Esophagus squamous epithelium (tissue), 5 donors: ENCODE measurements at regions not wholly inside any gene's neighbourhood (a gene's known extent, or its start where the extent isn't known, plus 50 kb on each side); places are given as distances from the start of the nearest gene placed in this dataset.

Source experiments
- DNase-seq: peaks from one replicate; lab custom pipeline; 2025; lab: John Stamatoyannopoulos, UW
- H3K27ac ChIP-seq, 4 donors: fragments of 200-600 bp; sonication (generic); one replicate each; pipeline ENCODE4 v1.5.1; 2016 to 2019; ENCODE audit warnings: mild to moderate bottlenecking in 1 of 4
- H3K27me3 ChIP-seq, 4 donors: fragments of 200-600 bp; sonication (generic); 1 replicate in 3 of 4; 2 replicates in 1 of 4; pipeline versions ENCODE4 v1.5.1 to v1.6.0; 2017 to 2021; ENCODE audit warnings: antibody characterized with exemption in 1 of 4
- H3K36me3 ChIP-seq, 3 donors: fragments of 200-600 bp; sonication (generic); one replicate each; pipeline ENCODE4 v1.5.1; 2016 to 2019
- H3K4me1 ChIP-seq, 3 donors: fragments of 200-600 bp; sonication (generic); one replicate each; pipeline ENCODE4 v1.5.1; 2017 to 2019
- H3K4me3 ChIP-seq, 4 donors: fragments of 200-600 bp; sonication (generic); 1 replicate in 3 of 4; 2 replicates in 1 of 4; pipeline ENCODE4 v1.5.1; 2016 to 2019; ENCODE audit warnings: mild to moderate bottlenecking in 2 of 4, moderate library complexity in 1 of 4
- H3K9me3 ChIP-seq, 3 donors: fragments of 200-600 bp; sonication (generic); one replicate each; pipeline ENCODE4 v1.5.1; 2016 to 2019
- POLR2A ChIP-seq, 4 donors: fragments of 450-650 bp; IDR thresholded peaks; one replicate each; pipeline ENCODE4 v1.6.1; 2017; ENCODE audit warnings: antibody characterized with exemption in 4 of 4, mild to moderate bottlenecking in 4 of 4, moderate library complexity in 3 of 4
- WGBS, 2 donors: methylation state at CpG; one replicate each; pipeline ENCODE4 v1.1.5; 2018; 5-methylcytosine and 5-hydroxymethylcytosine counted together
- intact Hi-C: fragments of 100-400 bp; cut with DNase I; formaldehyde crosslinking; loops from one replicate; pipeline ENCODE4 v1.15.0; 2022
- TF ChIP-seq, protein P1 (sequence below), 6 experiments: fragments of 450-650 bp in 4 of 6; fragments of 200-600 bp in 2 of 6; sonication (generic) in 2 of 6; IDR thresholded peaks; one replicate each; pipeline ENCODE4 v1.5.1; 2016 to 2019; ENCODE audit warnings: antibody characterized with exemption in 6 of 6, mild to moderate bottlenecking in 4 of 6, moderate library complexity in 4 of 6
- donor health status: DM: yes; HTN: yes; CAD: no.

DNA sequence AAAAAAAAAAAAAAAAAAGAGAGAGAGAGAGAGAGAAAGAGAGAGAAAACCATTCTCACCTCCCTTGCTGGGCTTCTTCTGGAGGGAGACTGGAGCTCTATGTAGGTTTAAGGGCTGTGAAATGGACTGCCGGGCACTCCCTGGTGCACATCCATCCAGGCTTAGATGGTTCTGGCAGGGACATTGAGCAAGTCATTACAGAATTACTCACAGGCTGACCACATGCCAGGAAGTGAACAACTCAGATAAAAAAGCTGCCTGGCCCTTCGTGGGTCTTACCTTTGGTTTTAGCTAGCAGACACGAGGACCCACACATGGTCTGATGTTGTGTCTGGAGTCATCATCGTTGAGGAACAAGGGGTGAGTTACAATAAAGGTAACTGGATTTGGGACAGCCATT lies 847.4 kb upstream of the EEF2KMT start:
- intact Hi-C loops, result no loop called here
- Histone ChIP-seq H3K9me3 (peaks cover 0 to 29% (median 2%) of the 10 kb centered on the region in 3 donors), H3K4me3 (no peak overlapping the region), H3K36me3 (no peaks in the 10 kb centered on the region), H3K27ac (no peak overlapping the region), H3K4me1 (no peaks in the 10 kb centered on the region), H3K27me3 (no peaks in the 10 kb centered on the region)
- DNase-seq, result no peak
- WGBS, 2 donors, result 52 to 60% methylated on average over 4 of the region's 4 CpGs
- TF ChIP-seq, protein P1, sequence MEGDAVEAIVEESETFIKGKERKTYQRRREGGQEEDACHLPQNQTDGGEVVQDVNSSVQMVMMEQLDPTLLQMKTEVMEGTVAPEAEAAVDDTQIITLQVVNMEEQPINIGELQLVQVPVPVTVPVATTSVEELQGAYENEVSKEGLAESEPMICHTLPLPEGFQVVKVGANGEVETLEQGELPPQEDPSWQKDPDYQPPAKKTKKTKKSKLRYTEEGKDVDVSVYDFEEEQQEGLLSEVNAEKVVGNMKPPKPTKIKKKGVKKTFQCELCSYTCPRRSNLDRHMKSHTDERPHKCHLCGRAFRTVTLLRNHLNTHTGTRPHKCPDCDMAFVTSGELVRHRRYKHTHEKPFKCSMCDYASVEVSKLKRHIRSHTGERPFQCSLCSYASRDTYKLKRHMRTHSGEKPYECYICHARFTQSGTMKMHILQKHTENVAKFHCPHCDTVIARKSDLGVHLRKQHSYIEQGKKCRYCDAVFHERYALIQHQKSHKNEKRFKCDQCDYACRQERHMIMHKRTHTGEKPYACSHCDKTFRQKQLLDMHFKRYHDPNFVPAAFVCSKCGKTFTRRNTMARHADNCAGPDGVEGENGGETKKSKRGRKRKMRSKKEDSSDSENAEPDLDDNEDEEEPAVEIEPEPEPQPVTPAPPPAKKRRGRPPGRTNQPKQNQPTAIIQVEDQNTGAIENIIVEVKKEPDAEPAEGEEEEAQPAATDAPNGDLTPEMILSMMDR (IDR thresholded peaks at IDR 0.05), result no peak
- no peak for TF ChIP-seq POLR2A (IDR thresholded peaks at IDR 0.05)

DNA sequence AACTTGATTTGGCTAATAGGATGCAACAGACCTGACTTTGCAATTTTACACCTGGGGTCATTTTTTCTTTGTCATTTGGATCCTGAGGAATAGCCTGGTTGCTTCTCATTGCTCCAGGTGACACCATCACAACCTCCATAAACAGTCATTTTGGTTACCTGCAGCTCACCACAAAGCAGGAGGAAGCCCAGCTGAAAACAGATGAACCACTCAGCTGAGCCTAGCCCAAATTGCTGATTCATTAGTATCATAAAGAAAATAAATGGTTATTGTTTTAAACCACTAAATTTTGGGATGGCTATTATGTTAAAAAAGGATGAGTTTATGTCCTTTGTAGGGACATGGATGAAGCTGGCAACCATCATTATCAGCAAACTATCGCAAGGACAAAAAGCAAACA lies 841.0 kb upstream of the EEF2KMT start:
- 76 to 90% methylated on average over 1 of the region's 1 CpG for WGBS, 2 donors
- no peak overlapping the region for H3K27ac ChIP-seq
- no peak overlapping the region for H3K4me3 ChIP-seq
- intact Hi-C loops, result no loop called here
- TF ChIP-seq, protein P1 (IDR thresholded peaks at IDR 0.05), result no peak
- no peak for TF ChIP-seq POLR2A (IDR thresholded peaks at IDR 0.05)
- no peaks in the 10 kb centered on the region for H3K27me3 ChIP-seq
- no peaks in the 10 kb centered on the region for H3K4me1 ChIP-seq
- H3K9me3 ChIP-seq, result peaks cover 0 to 43% (median 2%) of the 10 kb centered on the region in 3 donors
- no peaks in the 10 kb centered on the region for H3K36me3 ChIP-seq
- DNase-seq, result no peak

DNA sequence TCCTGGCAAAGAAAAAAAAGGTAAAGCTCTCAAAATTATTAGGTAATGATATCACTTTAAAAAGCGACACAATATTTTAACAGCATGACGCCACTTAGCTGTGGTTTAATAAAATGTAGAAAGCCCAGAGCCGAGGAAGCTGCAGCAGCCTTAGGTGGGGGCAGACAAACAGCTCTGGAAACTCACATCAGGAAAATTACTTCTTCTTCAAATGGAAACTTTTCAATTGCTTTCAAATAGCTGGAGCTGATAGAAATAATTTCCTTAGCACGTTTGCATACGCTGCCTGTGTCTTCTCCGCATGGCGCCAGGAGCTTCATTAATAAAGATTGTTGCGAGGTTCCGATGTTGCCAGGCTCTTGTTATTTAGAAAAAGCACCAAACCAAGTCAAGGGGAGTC lies 835.3 kb upstream of the EEF2KMT start:
- H3K4me3 ChIP-seq, result no peak overlapping the region
- DNase-seq, result no peak
- no peak overlapping the region for H3K27ac ChIP-seq
- no peaks in the 10 kb centered on the region for H3K9me3 ChIP-seq
- TF ChIP-seq POLR2A (IDR thresholded peaks at IDR 0.05), result no peak
- TF ChIP-seq, protein P1 (IDR thresholded peaks at IDR 0.05), result no peak
- intact Hi-C loops, result no loop called here
- H3K36me3 ChIP-seq, result no peaks in the 10 kb centered on the region
- H3K27me3 ChIP-seq, result no peaks in the 10 kb centered on the region
- H3K4me1 ChIP-seq, result no peaks in the 10 kb centered on the region
- 70 to 76% methylated on average over 9 of the region's 9 CpGs for WGBS, 2 donors

DNA sequence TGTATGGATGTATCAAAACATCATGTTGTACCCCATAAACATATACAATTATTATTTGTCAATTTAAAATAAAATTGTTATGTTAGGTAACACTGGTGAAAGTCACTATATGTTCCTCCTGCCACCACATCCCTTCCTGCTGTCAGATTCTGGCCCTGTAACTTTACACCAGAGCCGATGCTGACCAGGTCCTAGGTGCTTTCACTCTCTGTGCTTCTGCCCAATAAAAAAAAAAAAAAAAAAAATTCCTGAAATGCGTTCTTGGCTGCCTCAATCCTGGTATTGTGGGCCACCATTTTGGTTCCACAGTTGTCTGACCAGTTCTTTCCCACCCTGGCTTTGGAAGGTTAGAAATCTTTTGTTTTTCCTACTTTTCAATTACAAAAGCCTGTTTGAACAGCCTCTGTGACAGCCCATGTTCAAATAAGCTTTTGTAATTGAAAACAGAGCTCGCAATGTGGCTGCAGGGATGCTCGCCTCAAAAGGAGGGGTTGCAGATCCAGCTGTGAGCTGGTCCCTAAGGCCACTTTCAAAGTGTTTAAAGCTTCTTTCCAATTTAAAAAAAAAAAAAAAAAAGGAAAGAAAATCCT lies 831.0 kb upstream of the EEF2KMT start:
- Histone ChIP-seq H3K4me3 (no peak overlapping the region), H3K36me3 (no peaks in the 10 kb centered on the region), H3K27ac (no peak overlapping the region), H3K4me1 (no peaks in the 10 kb centered on the region), H3K9me3 (no peaks in the 10 kb centered on the region), H3K27me3 (no peaks in the 10 kb centered on the region)
- WGBS, 2 donors, result 6 to 20% methylated on average over 4 of the region's 4 CpGs
- no peak for DNase-seq
- intact Hi-C loops, result no loop called here
- no peak for TF ChIP-seq POLR2A (IDR thresholded peaks at IDR 0.05)
- TF ChIP-seq, protein P1 (IDR thresholded peaks at IDR 0.05), result no peak

DNA sequence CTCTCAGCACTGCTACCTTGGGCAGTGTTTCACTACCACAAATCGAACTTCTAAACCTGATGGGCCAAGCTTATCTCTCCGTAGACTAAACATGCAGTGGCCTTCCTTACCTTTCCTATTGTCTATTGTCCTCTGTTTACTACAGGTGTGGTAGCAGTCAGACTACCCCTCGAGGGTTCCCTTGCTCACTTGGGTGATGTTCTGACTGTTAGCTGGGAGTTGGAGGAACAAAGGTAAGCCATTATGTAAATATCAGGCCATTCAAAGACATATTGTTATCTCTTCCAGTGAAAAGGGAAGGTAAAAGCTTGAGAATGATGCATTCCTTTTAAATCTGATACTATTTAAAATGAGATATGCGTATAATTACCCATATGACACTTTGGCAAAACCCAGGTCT lies 828.3 kb upstream of the EEF2KMT start:
- Histone ChIP-seq H3K27ac (no peak overlapping the region), H3K27me3 (no peaks in the 10 kb centered on the region), H3K36me3 (no peaks in the 10 kb centered on the region), H3K4me1 (no peaks in the 10 kb centered on the region), H3K9me3 (no peaks in the 10 kb centered on the region), H3K4me3 (no peak overlapping the region)
- TF ChIP-seq POLR2A (IDR thresholded peaks at IDR 0.05), result no peak
- TF ChIP-seq, protein P1 (IDR thresholded peaks at IDR 0.05), result no peak
- intact Hi-C loops, result no loop called here
- 40 to 56% methylated on average over 4 of the region's 4 CpGs for WGBS, 2 donors
- DNase-seq, result no peak
